ENCODE measurements at regions not wholly inside any gene's neighbourhood (a gene's known extent, or its start where the extent isn't known, plus 50 kb on each side); places are given as distances from the start of the nearest gene placed in this dataset.

- no peak for TF ChIP-seq POLR2A (IDR thresholded peaks at IDR 0.05)
- TF ChIP-seq CTCF (IDR thresholded peaks at IDR 0.05): no peak
These were observed 1315.5 kb upstream of the GJE1 start for GRCh38 chr6:140817176-140817575.
